ENCODE measurements at regions not wholly inside any gene's neighbourhood (a gene's known extent, or its start where the extent isn't known, plus 50 kb on each side); places are given as distances from the start of the nearest gene placed in this dataset.
"Not testable (repeated sequence)": the region's sequence is repeated elsewhere in the genome, so short reads cannot be mapped to it uniquely, and the experiment has no call there.

GRCh38 chr16:29297144-29297808 is 109.2 kb downstream of the NPIPB11 start:
- DNase-seq (ENCODE audit: low read depth in 1 of 2, low spot score in 1 of 2); in situ Hi-C loops (cut with HindIII; ENCODE audit: low pct_unique_long_range_greater_than_20kb, low sequenced_read_pairs): not testable (repeated sequence)

GRCh38 chr16:29296176-29296575 is 110.3 kb downstream of the NPIPB11 start:
- DNase-seq (ENCODE audit: low read depth in 1 of 2, low spot score in 1 of 2); in situ Hi-C loops (cut with HindIII; ENCODE audit: low pct_unique_long_range_greater_than_20kb, low sequenced_read_pairs): not testable (repeated sequence)

- DNase-seq (ENCODE audit: low read depth in 1 of 2, low spot score in 1 of 2); in situ Hi-C loops (cut with HindIII; ENCODE audit: low pct_unique_long_range_greater_than_20kb, low sequenced_read_pairs): not testable (repeated sequence)
Measured at GRCh38 chr16:29294951-29295795, 111.3 kb downstream of the NPIPB11 start.

GRCh38 chr16:29294400-29294933 is 112.0 kb downstream of the NPIPB11 start:
- in situ Hi-C loops (cut with HindIII; ENCODE audit: low pct_unique_long_range_greater_than_20kb, low sequenced_read_pairs); DNase-seq (ENCODE audit: low read depth in 1 of 2, low spot score in 1 of 2): not testable (repeated sequence)

GRCh38 chr16:29293545-29293944 is 113.0 kb downstream of the NPIPB11 start:
- DNase-seq (ENCODE audit: low read depth in 1 of 2, low spot score in 1 of 2); in situ Hi-C loops (cut with HindIII; ENCODE audit: low pct_unique_long_range_greater_than_20kb, low sequenced_read_pairs): not testable (repeated sequence)

- in situ Hi-C loops (cut with HindIII; ENCODE audit: low pct_unique_long_range_greater_than_20kb, low sequenced_read_pairs); DNase-seq (ENCODE audit: low read depth in 1 of 2, low spot score in 1 of 2): not testable (repeated sequence)
Measured at GRCh38 chr16:29292952-29293471, 113.5 kb downstream of the NPIPB11 start.

- in situ Hi-C loops (cut with HindIII; ENCODE audit: low pct_unique_long_range_greater_than_20kb, low sequenced_read_pairs); DNase-seq (ENCODE audit: low read depth in 1 of 2, low spot score in 1 of 2): not testable (repeated sequence)
Measured at GRCh38 chr16:29291329-29292271, 114.9 kb downstream of the NPIPB11 start.

GRCh38 chr16:29290631-29291247 is 115.8 kb downstream of the NPIPB11 start:
- TF ChIP-seq JUND (IDR thresholded peaks at IDR 0.05; ENCODE audit: low read depth): no peak
- in situ Hi-C loops (cut with HindIII; ENCODE audit: low pct_unique_long_range_greater_than_20kb, low sequenced_read_pairs): no loop called here
- peak; percentile 37 to 93 for DNase-seq (ENCODE audit: low read depth in 1 of 2, low spot score in 1 of 2)

- DNase-seq (ENCODE audit: low read depth in 1 of 2, low spot score in 1 of 2); in situ Hi-C loops (cut with HindIII; ENCODE audit: low pct_unique_long_range_greater_than_20kb, low sequenced_read_pairs): not testable (repeated sequence)
Measured at GRCh38 chr16:29289516-29290239, 116.8 kb downstream of the NPIPB11 start.

- DNase-seq (ENCODE audit: low read depth in 1 of 2, low spot score in 1 of 2); in situ Hi-C loops (cut with HindIII; ENCODE audit: low pct_unique_long_range_greater_than_20kb, low sequenced_read_pairs): not testable (repeated sequence)
Measured at GRCh38 chr16:29288711-29289474, 117.6 kb downstream of the NPIPB11 start.

- DNase-seq (ENCODE audit: low read depth in 1 of 2, low spot score in 1 of 2); in situ Hi-C loops (cut with HindIII; ENCODE audit: low pct_unique_long_range_greater_than_20kb, low sequenced_read_pairs): not testable (repeated sequence)
Measured at GRCh38 chr16:29287871-29288535, 118.5 kb downstream of the NPIPB11 start.

GRCh38 chr16:29287246-29287645 is 119.3 kb downstream of the NPIPB11 start:
- in situ Hi-C loops (cut with HindIII; ENCODE audit: low pct_unique_long_range_greater_than_20kb, low sequenced_read_pairs); DNase-seq (ENCODE audit: low read depth in 1 of 2, low spot score in 1 of 2): not testable (repeated sequence)

GRCh38 chr16:29286796-29287195 is 119.7 kb downstream of the NPIPB11 start:
- in situ Hi-C loops (cut with HindIII; ENCODE audit: low pct_unique_long_range_greater_than_20kb, low sequenced_read_pairs); DNase-seq (ENCODE audit: low read depth in 1 of 2, low spot score in 1 of 2): not testable (repeated sequence)

- in situ Hi-C loops (cut with HindIII; ENCODE audit: low pct_unique_long_range_greater_than_20kb, low sequenced_read_pairs); DNase-seq (ENCODE audit: low read depth in 1 of 2, low spot score in 1 of 2): not testable (repeated sequence)
Measured at GRCh38 chr16:29286161-29286560, 120.3 kb downstream of the NPIPB11 start.

All from T47D (cell line).